SKM-1 (cell line): ENCODE measurements at regions not wholly inside any gene's neighbourhood (a gene's known extent, or its start where the extent isn't known, plus 50 kb on each side); places are given as distances from the start of the nearest gene placed in this dataset.

Experiments used
- DNase-seq: peaks from one replicate; lab custom pipeline; 2025; ENCODE audit not compliant: unreplicated experiment; lab: John Stamatoyannopoulos, UW

DNA sequence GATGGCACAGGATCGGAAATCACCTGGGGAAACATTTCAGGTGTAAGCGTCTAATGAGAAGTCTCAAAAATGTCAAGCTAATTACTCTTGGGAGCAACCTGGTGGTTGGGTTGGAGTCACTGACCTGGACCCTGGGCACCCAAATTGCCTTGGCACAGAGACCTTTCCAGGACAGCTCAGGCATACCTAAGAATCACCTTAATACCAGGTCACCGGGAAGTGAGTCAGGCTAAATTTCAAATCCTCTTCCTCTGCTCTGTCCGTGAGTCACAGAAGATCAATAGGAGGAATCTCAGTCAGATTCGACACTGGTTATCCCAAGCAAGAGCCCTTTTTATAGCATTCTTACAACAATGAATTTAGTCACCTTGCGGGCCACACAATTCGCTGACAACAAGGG lies 179.6 kb upstream of the CAMK1G start:
- no peak for DNase-seq

DNA sequence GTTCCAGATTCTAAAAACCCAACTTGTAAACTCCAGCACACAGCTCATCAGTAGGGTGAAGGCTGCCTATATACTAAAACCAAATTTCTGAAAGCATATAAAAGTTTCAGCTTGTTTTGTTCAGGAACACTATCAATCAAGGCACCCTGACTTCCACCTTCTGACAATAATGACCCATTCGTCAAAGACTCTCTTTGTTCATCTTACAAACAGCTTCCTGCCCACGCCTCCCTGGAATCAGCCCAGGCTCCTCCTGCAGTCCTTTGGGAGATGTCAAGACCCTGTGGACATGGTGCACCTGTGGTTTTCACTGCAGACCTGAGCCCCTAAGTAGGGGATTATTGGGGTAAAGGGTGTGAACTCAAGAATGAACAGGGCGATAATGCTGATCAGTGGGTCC lies 178.9 kb upstream of the CAMK1G start:
- DNase-seq: no peak

DNA sequence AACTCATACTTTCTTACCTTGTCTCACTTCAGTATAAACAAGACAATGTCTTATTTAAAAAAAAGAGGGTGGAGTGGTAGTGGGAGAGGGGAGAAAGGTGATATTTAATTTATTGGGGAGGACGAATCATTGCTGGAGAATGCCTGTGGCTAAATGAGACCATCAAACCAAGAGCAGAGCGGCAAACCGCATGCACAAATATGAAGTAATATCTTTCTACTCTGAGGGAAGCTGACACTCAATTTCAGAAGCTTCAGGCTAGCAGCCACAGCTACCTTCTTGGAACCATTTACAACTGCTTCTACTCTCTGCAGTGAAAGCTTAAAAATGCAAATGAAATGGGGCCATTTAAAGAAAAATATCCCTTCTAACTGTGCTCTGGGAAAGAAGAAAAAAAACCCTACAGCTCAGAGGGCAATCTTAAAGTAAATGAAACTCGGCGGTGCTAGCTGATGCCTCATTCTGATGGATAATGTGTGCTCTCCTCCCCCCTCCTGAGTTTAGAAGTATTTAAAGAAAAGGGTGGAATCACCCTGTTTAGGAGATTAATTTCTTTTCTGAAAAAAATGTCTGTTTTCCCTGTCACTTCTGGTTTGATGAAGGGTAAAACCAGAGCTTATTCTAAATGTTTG lies 178.2 kb upstream of the CAMK1G start:
- DNase-seq: peak; percentile 51

DNA sequence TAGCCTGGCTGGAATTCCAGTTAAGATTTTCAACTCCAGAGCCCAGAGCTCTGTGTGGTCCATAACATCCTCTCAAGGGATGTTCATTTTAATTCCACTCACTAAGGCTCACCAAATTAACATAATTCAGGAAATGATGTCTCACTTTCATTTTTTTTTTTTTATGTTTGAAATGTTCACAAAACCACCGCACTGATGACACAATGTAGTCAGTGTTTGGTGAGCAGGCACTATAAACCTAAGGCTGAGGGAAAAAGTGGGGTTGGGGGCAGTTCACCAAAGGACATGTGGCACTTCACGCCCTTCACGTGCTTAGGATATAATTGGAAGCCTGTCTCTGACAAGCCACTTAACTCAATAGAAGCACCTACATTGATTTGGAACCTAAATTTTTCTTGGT lies 177.3 kb upstream of the CAMK1G start:
- no peak for DNase-seq

DNA sequence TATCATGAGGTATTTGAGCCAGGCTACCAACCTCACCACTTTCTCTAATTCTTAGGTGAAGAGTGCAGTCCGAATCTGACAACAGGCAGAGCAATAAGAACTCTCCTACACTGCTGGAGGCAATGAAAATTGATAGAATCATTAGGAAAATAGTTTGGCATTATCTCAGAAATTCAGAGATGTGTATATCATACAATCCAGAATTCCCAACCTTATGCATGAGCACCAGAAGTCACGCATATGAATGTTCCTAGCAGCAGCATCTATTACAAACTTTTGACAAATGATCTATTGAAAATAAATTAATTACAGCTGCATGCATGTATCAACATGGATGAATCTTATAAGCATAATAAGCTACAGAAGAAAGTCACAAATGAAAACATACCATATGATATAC lies 176.9 kb upstream of the CAMK1G start:
- DNase-seq: no peak

DNA sequence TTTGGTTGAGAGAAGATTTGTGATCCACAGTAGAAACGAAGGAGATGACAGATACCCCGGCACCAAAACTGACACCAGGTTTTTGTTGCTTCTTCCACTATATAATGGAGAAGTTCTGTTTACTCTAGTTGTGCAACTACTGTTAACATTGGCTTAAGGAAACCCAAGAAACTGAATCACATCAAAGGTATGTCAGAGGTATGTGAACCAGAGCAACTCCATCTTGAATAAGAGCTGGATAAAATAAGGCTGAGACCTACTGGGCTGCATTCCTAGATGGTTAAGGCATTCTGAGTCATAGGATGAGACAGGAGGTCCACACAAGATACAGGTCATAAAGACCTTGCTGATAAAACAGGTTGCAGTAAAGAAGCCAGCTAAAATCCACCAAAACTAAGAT lies 173.7 kb upstream of the CAMK1G start:
- DNase-seq: peak; percentile 12

DNA sequence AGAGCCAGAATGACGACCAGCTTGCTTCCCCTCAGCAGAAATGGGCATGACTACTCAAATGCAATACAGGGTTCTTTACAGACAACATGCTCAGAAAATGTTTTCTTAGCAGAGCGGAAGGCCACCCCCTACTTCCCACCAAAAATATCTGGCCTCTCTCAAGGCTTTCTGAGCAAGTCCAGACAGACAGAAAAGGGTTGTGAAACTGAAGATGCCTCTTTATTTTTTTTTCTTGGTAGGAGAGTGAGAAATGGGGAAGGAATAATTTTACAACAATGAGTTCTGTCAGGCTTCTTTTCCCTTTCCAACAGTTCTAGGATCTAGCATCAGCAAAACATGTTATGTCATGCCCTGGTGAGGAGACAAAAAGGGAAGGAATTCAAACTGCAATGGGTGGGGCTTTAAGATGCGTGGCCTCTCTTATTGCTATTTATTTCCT lies 172.0 kb upstream of the CAMK1G start:
- peak; percentile 82 for DNase-seq

DNA sequence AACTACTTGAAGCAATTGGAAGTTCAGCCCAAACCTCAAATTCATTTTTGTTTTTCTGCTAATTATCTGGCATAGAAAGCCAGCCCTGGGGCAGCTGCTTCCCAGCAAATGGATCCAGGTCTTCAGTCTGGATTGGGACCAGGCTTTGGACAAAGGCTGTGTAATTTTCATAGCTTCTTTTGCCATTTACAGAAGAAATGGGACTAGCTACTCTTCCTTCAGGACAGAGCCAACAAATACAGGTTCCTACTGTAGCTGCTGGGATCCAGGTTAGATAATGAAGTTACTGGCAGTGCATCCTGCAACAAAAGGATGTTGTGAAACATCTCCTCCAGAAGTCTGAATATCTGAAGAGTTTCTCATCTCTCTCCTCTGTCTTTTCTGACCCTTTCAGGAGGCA lies 171.5 kb upstream of the CAMK1G start:
- no peak for DNase-seq

DNA sequence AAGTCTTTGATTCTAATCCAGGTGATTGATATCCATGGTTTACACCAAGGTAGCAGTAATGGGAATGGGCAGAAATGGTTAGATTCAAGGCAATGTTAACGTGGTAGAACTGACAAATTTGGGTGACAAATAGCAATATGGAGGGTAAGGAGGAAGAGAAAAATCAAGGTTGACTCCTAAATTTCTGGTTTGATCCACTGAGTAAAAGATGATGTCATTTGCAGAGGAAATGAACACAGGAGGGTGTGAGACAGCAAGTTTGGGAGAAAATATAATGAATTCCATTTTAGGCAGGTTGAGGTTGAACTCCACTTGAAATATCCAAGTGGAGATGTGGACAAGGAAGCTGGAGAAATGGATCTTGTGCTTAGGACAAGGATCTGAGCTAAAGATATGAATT lies 170.9 kb upstream of the CAMK1G start:
- no peak for DNase-seq

DNA sequence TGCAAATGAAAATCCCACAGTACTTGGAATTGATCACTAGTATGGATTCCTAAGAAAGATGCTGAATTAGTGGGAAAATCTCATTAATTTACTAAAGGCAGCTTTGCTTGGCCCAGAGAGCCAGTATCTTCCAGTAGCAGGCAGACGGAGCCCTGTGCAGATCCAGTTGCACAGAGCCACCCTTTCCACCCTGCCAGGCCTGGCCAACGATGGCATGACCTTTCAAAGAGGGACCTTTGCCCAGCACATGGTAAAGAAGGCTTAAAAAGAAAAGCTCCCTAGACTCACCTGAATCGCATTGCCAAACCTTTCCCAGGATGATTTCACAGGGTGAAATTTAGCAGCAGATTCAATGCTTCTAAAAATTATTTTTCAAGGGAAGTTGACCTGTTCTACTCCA lies 170.5 kb upstream of the CAMK1G start:
- DNase-seq: no peak

DNA sequence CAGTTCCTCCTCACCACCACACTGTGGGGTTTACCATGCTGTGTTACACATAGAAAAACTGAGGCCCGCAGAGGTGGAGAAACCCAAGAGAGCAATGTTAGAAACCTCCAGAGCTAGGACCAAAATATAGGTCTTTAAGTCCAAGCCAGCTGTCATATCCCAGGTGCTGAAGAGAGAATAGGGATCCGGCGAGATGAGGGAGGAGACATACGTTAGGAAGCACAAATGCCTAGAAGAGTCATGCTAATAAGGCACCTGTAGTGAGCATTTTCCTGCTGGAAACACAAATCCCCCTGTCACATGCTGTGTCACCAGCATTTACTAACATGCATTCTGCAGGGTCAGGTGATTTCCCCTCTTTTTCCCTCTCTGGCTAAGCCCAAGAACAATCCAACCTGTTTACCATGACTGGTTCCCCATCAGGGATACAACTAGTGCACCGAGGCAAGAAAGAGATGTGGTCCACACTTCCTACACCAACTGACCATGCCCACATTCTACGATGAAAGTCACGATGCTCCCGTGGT lies 168.6 kb upstream of the CAMK1G start:
- DNase-seq: no peak

DNA sequence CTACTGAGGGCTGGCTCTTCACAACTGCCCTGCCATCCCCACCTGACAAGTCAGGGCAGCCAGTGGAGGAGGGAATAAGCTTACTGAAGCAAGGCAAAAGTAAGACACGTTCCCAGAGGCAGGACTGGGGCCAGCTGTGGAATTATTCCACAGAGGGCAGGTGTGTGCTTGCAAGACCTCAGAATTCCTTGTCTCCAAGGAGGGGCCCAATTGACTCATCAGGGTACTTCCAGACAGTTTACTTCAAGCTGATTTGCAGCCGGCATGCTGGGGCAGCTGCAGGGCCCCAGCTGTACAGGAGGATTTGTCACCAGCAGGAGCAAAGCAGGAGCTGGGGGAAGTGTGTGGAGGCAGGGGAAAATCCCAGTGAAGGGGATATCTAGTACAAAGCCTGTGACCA lies 167.5 kb upstream of the CAMK1G start:
- no peak for DNase-seq

DNA sequence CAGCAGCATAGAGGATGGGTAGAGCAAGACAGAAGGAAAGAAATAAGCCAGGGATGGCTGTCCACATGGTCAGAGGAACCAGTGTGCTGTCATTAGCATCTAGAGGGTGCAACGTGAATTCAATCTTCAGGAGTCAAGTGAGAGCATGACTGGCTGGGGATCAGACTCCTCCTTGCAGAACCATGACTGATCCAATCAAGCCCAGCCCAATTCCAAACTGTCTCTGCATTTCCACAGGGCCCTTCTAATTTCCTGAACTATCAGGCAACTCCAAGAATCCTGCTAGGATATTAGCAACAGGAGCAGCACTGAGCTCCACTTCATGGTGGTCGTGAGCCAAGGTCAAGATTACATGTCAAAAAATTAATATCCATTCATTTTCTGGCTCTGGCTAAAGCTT lies 166.8 kb upstream of the CAMK1G start:
- DNase-seq: no peak

DNA sequence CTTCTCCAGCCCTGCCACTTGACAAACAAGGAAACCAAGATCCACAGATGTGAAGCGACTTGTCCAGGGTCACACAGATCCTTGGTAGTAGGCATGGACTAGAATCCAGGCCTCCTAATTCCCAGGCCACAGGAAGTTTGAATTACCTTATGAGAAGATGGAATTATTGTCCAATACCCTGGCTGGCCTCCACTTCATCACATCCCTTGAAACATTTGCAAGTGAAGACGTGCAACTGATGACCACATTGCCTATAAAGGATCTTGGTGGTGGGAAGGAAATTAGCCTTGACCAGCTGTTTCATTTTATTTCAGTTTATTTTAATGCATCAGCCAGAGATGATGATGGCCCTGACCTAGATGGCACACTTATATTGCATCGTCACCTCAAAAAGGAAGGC lies 165.8 kb upstream of the CAMK1G start:
- no peak for DNase-seq

DNA sequence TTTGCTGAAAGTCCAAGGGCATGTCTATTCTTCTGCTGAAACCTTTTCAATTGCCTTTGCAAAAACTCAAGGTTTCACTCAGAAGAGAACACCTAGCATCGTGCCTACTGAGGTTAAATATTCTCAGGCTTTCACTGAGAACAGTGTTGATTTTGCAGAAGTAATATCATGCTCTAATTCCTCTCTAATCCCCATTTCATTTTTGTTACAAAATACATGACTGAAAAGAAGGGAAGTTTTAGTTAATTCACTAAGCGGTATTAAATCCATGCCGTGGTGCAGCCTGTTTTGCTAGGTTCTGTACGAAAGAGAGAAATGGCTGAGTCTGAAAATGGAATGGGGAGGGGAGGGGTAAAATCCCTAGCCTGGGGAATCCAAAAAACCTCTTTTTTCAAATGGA lies 163.2 kb upstream of the CAMK1G start:
- DNase-seq: no peak

DNA sequence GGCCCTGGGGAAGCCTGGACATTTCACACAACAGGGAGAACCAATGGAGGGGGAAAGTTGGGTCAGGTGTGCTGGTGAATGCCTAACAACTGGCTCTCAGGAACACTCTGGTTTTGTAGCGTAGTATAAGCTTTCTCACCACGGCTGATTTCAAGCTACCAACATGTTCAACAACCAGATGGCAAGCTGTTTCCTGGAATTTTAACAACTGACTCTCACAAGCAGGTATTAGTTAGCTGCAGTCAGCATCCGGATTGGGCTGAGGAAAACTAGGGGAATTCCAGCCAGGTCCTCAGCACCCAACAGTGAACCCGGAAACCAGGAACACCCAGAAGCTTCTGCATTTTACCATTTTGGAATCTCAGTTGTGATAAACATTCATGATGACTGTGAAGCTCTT lies 162.3 kb upstream of the CAMK1G start:
- DNase-seq: no peak

DNA sequence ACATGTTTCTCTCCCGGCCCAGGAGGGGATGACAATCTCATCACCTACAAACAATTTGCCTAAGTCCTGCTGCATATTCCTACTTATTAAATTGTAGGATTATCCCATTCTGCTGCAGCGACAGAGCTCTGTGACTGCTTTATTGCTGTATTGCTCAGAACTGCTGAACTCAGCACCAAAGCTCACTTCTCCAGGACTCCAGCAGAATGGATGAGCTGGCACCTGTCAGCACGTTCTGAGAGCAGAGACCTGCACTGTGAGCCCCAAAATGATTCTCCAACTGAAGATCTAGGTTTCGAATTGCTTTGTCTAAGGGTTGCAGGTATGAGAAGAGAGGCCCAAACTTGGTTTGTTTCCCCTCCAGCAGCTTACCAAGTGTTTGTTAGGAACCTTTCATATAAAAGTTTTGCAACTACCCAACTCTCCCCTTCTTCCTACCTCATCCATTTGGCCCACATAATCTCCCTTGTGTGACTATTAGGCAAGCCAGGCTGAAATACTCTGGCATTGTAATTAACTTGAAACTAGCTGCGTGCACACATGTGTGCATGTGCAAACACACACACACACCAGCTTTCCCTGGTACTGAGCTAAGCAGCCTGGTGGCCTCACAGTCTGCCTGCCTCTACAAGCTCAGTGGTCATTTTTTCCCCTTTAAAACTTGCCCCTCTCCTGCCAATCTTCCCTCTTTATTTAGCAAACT lies 161.4 kb upstream of the CAMK1G start:
- DNase-seq: no peak

DNA sequence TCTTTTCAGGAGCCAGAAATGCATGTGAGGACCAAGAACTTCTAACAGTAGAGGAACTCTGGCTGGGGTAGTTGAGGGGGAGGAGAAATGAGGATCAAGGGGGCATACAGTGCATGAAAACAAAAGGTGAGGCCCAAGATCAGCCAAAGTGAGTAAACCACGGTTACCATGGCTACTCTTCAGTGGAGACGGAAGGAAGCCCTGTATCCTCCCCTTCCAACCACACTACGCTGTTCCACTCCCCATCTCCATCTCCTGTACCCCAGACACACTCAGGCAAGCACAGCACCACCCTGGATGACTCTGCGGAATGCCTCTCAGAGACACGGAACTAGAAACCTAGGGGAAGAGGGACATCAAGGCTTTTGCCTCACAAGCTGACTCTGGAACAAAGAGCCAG lies 157.6 kb upstream of the CAMK1G start:
- no peak for DNase-seq

DNA sequence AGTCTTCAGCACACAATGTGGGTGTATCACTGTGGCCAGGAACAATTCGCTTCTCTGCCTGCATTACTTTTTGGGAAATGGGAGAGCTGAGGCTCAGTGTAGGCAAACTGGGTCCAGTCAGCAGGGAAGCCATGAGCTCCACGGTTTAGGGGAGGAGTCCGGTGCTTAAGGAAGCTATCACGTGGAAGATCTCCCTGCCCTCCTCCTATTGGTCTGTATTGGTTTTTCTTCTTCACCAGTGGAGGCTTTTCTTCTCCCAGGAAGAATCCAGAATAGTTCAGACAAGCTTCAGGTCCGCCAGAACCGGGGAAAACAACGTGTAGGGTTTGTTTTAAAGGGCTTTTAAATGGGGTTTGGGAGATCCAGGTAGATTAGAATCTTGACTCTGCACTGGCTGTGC lies 156.2 kb upstream of the CAMK1G start:
- no peak for DNase-seq

DNA sequence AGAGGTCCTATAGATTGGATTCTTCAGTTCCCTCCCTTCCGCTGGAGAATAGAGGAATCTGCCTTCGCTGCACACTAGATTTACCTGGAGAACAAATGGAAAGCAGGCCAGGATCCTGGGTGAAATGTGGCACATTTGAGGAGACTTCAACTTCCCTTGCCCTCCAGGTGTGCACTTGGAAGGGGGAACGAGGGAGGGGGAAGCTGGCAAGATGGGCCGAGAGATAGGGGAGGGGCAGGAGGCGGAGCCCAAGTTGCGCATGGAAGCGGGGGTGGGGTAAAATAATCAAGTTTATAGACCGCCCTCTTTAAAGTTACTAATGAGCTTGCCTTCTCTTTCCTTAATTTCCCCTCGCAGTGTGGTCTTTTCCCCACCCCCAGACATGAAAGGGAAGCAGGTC lies 155.7 kb upstream of the CAMK1G start:
- no peak for DNase-seq

DNA sequence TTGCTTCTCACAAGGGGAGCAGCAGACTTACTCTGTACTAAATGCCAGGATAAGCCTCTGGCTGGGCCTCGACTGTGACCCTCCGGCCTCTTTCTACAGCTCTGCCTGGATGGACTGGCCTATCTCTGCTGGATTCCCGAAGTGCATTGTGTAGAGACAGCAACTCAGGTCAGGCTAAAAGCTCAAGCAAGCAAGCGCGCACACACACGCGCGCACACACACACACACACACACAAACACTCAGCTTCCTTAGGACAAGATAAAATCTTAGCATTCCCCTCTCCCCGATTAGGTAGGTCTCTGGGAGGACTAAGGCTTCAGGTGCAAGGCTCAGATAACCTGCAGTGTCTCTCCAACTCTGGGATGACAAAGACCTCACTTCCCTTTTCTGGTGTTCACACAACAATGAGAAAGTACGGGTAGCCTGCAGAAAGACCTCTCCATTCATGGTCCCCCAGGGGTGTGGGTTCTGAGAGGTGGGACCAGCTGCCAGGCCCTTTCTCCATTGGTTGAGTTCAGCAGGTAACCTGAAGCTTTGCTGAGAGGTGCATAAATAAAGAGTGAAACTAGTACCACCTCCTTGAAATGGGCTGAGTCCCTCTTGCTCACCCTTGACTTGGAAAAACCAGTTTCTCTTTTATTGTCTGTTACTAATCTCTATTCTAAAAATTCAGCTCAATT lies 155.1 kb upstream of the CAMK1G start:
- no peak for DNase-seq

DNA sequence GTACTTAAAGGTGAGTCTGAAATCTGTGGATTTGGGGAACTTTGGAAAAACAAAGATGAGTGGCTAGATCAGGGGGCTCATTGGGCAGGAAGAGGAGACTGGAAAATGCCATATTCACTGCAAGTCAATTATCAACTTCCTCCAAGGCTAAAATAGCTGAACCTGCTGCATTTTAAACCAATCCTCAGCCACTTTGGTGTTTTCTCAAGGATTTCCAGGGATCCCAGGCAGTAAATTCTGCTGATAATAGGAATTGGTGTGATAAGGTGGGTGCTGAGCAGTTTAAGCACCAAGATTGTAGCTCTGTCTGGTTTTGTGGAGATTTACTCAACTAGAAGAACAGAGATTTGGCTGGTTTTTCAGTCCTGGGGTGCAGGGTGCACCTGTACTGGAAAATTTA lies 153.9 kb upstream of the CAMK1G start:
- DNase-seq: no peak
